HepG2 (cell line): ENCODE measurements at regions not wholly inside any gene's neighbourhood (a gene's known extent, or its start where the extent isn't known, plus 50 kb on each side); places are given as distances from the start of the nearest gene placed in this dataset.

Source experiments
- CTCF ChIP-seq: sonication (generic); formaldehyde crosslinking; IDR thresholded peaks from 2 replicates; pipeline ENCODE4 v1.5.0; 2020; ENCODE audit warnings: mild to moderate bottlenecking, missing genetic modification reagents, moderate library complexity
- NR1H2 ChIP-seq: sonication (generic); formaldehyde crosslinking; IDR thresholded peaks from 2 replicates; pipeline ENCODE4 v1.8.1; 2022; ENCODE audit warnings: low read depth, missing genetic modification reagents, borderline replicate concordance
- NR2F1 ChIP-seq, 2 experiments: fragments of 450-650 bp in 1 of 2; formaldehyde crosslinking in 1 of 2; IDR thresholded peaks; 2 replicates each; pipeline versions ENCODE4 v1.5.0 to v1.6.1; 2016 to 2020; ENCODE audit warnings: mild to moderate bottlenecking in 1 of 2, missing compliant biosample characterization in 1 of 2, missing genetic modification reagents in 1 of 2, moderate library complexity in 1 of 2
- RBM39 ChIP-seq: fragments of 200-400 bp; formaldehyde crosslinking; IDR thresholded peaks from one replicate; pipeline ENCODE4 v1.6.1; 2018; ENCODE audit warnings: antibody characterized with exemption, mild to moderate bottlenecking, low read depth, low read length; ENCODE audit not compliant: poor library complexity, severe bottlenecking
- TAF1 ChIP-seq: sonication (generic); formaldehyde crosslinking; IDR thresholded peaks from 2 replicates; pipeline ENCODE4 v1.4.0; 2020; ENCODE audit warnings: missing genetic modification reagents

GRCh38 chr2:41417511-41417910 lies 630.3 kb upstream of the PKDCC start:
- TF ChIP-seq TAF1 (CRISPR knock-in tag) (no peak), NR2F1 (CRISPR knock-in tag; IDR thresholded peaks at IDR 0.05) (no peak), RBM39 (no peak), NR1H2 (CRISPR knock-in tag) (no peak), CTCF (no peak)
